Inflammatory macrophage treated with lipopolysaccharide for 4 hours (primary cell): ENCODE measurements at regions not wholly inside any gene's neighbourhood (a gene's known extent, or its start where the extent isn't known, plus 50 kb on each side); places are given as distances from the start of the nearest gene placed in this dataset.
"Not testable (repeated sequence)": the region's sequence is repeated elsewhere in the genome, so short reads cannot be mapped to it uniquely, and the experiment has no call there.

Experiments used
- DNase-seq: peaks from one replicate; pipeline ENCODE4 v3.0.0-alpha.2; 2020

GRCh38 chr13:21920802-21921201 lies 249.9 kb downstream of the FGF9 start:
- DNase-seq = not testable (repeated sequence)

GRCh38 chr13:21924958-21925357 lies 254.1 kb downstream of the FGF9 start:
- no peak for DNase-seq

- DNase-seq = no peak
Measured at GRCh38 chr13:21925720-21926119, 254.8 kb downstream of the FGF9 start.

GRCh38 chr13:21929400-21929799 lies 258.5 kb downstream of the FGF9 start:
- no peak for DNase-seq

- no peak for DNase-seq
Measured at GRCh38 chr13:21930536-21930935, 259.7 kb downstream of the FGF9 start.

GRCh38 chr13:21932578-21932977 lies 261.7 kb downstream of the FGF9 start:
- DNase-seq = no peak

- DNase-seq = no peak
Measured at GRCh38 chr13:21932996-21933395, 262.1 kb downstream of the FGF9 start.

GRCh38 chr13:21934284-21934683 lies 263.4 kb downstream of the FGF9 start:
- DNase-seq = no peak

- no peak for DNase-seq
Measured at GRCh38 chr13:21936674-21937073, 265.8 kb downstream of the FGF9 start.

- DNase-seq = no peak
Measured at GRCh38 chr13:21938168-21938567, 267.3 kb downstream of the FGF9 start.

GRCh38 chr13:21938636-21939035 lies 267.8 kb downstream of the FGF9 start:
- no peak for DNase-seq

- no peak for DNase-seq
Measured at GRCh38 chr13:21942061-21942460, 271.2 kb downstream of the FGF9 start.

GRCh38 chr13:21944610-21945009 lies 273.7 kb downstream of the FGF9 start:
- DNase-seq = no peak

- DNase-seq = no peak
Measured at GRCh38 chr13:21945195-21945594, 274.3 kb downstream of the FGF9 start.

GRCh38 chr13:21946964-21947363 lies 276.1 kb downstream of the FGF9 start:
- DNase-seq = no peak

GRCh38 chr13:21948769-21949474 lies 278.0 kb downstream of the FGF9 start:
- no peak for DNase-seq

- no peak for DNase-seq
Measured at GRCh38 chr13:21949818-21950429, 279.1 kb downstream of the FGF9 start.

GRCh38 chr13:21956666-21957065 lies 285.8 kb downstream of the FGF9 start:
- no peak for DNase-seq

GRCh38 chr13:21957833-21958232 lies 287.0 kb downstream of the FGF9 start:
- no peak for DNase-seq

- no peak for DNase-seq
Measured at GRCh38 chr13:21960108-21960507, 289.2 kb downstream of the FGF9 start.

GRCh38 chr13:21964686-21965085 lies 293.8 kb downstream of the FGF9 start:
- DNase-seq = no peak

GRCh38 chr13:21965095-21965494 lies 294.2 kb downstream of the FGF9 start:
- no peak for DNase-seq

GRCh38 chr13:21966014-21966413 lies 295.1 kb downstream of the FGF9 start:
- DNase-seq = no peak

GRCh38 chr13:21967871-21968270 lies 297.0 kb downstream of the FGF9 start:
- DNase-seq = no peak

GRCh38 chr13:21970172-21970571 lies 299.3 kb downstream of the FGF9 start:
- DNase-seq = no peak
